Astrocyte of the cerebellum (primary cell): ENCODE measurements at regions not wholly inside any gene's neighbourhood (a gene's known extent, or its start where the extent isn't known, plus 50 kb on each side); places are given as distances from the start of the nearest gene placed in this dataset.

Experiments used
- DNase-seq: peaks from one replicate; pipeline ENCODE4 v3.0.0-alpha.2; 2011; ENCODE audit warnings: low read depth
- H3K4me3 ChIP-seq: 2 replicates; pipeline ENCODE4 v1.5.1; 2011; ENCODE audit warnings: mild to moderate bottlenecking, low read depth, low read length, moderate library complexity
- in situ Hi-C: cut with HindIII; loops from 2 replicates; pipeline ENCODE4 v1.10.0; 2017; ENCODE audit warnings: low sequenced_read_pairs
- TF ChIP-seq, protein P1 (sequence below): IDR thresholded peaks from 2 replicates; pipeline ENCODE4 v1.5.1; 2012; ENCODE audit warnings: low read length, low read depth, moderate library complexity, mild to moderate bottlenecking; ENCODE audit errors: missing control alignments

DNA sequence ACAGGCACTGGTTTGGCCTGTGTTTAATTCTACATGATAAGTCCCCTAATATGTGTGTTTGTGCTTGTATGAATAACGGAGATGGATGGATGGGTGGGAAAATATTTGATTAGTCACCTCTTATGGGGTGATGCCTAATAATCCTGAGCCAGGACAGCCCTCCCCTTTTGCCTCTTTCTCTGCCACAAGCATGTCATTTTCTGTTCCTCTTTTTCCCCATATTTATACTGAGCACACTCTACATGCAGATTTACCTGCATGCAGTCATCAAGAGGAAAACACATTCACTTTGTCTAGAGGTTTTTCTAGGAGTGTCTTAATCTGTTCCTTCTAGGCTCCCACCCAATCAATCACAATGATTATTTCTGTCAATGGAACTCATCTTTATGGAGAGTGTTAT lies 111.6 kb upstream of the TBX20 start:
- no peak for DNase-seq
- TF ChIP-seq, protein P1, sequence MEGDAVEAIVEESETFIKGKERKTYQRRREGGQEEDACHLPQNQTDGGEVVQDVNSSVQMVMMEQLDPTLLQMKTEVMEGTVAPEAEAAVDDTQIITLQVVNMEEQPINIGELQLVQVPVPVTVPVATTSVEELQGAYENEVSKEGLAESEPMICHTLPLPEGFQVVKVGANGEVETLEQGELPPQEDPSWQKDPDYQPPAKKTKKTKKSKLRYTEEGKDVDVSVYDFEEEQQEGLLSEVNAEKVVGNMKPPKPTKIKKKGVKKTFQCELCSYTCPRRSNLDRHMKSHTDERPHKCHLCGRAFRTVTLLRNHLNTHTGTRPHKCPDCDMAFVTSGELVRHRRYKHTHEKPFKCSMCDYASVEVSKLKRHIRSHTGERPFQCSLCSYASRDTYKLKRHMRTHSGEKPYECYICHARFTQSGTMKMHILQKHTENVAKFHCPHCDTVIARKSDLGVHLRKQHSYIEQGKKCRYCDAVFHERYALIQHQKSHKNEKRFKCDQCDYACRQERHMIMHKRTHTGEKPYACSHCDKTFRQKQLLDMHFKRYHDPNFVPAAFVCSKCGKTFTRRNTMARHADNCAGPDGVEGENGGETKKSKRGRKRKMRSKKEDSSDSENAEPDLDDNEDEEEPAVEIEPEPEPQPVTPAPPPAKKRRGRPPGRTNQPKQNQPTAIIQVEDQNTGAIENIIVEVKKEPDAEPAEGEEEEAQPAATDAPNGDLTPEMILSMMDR: no peak
- in situ Hi-C loops: no loop called here
- H3K4me3 ChIP-seq: no peak overlapping the region

DNA sequence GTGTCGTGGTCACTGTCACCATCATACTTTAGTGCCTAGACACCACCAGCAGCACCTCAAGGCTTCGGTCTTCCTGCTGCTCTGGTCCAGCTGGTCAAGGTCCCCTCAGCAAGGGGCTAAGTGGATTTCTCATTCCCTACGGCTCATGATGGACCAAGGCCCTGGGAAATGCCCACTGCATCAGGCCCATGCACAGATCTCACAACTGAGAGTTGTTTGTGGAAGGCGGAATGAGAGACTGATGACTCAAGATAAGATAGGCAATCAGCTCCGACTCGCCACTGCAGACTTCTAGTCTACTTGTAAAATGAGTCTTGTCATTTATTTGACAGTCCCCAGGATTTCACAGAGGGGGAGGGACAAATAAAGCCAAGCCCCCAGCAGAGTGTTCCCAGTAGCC lies 108.4 kb upstream of the TBX20 start:
- no peak for DNase-seq
- in situ Hi-C loops: no loop called here
- TF ChIP-seq, protein P1: no peak
- H3K4me3 ChIP-seq: no peak overlapping the region

DNA sequence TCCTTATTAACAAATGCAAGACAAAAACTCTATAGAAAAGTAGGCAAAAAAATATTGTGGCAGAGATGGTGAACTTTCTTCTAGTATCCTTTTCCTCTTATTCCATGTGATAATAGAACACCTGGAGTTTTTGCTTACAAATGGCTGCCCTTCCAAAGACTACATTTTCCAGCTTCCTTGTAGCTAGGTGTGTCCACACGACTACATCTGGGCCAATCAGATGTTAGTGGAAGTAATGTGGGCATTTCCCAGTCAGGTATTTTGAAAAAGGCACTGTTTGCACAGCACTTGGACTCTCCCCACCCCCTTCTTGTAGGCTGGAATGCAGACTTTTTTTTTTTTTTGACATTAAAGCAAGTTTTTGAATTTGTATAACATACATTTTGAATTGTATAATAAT lies 105.5 kb upstream of the TBX20 start:
- DNase-seq: no peak
- in situ Hi-C loops: no loop called here
- no peak overlapping the region for H3K4me3 ChIP-seq
- TF ChIP-seq, protein P1: no peak

DNA sequence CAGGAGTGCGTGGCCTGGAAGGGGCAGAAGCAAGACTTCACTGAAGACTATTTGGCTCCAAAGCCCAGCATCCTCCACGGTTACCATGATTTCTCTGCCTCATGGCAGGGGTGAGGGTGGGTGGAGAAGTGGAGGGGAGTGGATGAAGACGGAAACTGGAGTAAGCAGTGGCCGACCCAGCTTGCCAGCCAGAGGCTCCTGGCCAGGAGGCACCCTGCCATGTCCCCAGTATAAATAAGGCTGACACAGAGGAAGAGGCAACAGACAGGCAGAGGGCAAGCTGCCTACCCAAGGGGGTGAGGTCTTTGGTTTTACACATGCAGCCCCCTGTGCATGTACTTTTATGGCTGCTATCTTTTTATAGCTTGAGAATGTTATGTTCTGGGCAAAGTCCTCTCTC lies 102.6 kb upstream of the TBX20 start:
- H3K4me3 ChIP-seq: no peak overlapping the region
- TF ChIP-seq, protein P1: no peak
- in situ Hi-C loops: no loop called here
- no peak for DNase-seq

DNA sequence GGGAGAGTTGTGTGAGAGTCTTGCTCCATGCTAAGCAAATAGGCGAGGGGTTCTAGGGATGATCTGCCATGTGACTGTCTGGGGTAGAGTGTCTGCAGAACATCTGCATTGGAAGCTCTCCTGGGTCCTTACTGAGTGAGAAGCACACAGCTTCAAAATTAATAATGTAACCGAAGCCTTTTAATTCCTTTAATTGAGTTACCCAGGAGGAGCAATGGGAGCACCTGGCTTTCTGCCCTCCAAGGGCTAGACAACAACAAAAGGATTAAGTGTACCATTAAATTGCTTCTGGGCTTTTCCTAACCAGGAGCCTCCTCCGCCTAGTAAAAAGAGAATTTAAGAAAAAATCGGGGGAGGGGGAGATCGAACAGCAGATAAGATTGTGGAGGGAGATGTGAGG lies 102.0 kb upstream of the TBX20 start:
- no peak for DNase-seq
- in situ Hi-C loops: no loop called here
- TF ChIP-seq, protein P1: no peak

DNA sequence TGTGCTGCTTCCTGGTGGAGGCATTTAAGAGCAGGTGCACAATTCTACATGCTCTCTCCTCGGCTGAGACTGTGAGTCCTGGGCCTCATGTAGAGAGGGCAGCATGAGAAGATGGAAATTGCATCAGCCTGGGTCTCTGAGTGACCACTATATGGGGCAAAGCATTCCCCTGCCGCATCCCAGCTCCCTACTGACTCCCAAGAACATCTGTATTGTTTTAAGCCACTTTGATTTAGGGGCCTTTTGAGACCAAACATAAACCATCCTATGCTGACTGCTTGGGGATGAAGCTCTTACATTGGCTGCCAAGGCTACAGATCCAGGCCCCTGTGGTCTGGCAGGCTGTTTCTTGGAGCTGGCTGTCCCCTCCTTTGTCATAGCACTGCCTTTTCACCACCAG lies 101.3 kb upstream of the TBX20 start:
- TF ChIP-seq, protein P1: no peak
- DNase-seq: no peak
- no peak overlapping the region for H3K4me3 ChIP-seq
- in situ Hi-C loops: no loop called here

More for the DNA sequence above, 102.0 kb upstream of the TBX20 start:
- no peak overlapping the region for H3K4me3 ChIP-seq

DNA sequence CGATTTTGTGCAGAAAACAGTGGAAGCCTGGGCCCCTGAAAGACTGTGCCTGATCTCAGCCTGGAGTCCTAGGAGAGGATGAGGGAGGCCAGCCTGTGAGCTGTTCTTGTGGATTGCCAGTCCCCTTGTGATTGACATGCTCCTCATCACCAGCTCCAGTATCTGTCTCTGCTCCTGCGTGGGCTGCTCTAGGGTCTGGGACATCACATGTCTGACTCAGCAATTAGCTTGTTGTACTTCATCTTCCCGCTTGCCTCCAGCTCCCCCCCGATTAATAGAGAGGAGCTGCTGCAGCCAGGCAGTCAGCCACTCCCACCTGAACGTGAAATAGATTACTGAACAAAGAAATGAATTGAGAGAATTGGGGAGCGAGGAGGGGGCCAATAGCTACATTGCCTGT lies 99.6 kb upstream of the TBX20 start:
- DNase-seq: no peak
- H3K4me3 ChIP-seq: no peak overlapping the region
- in situ Hi-C loops: no loop called here
- TF ChIP-seq, protein P1: no peak
